Stimulated activated CD4-positive, alpha-beta T cell treated with anti-CD3 and anti-CD28 coated beads, TNF-alpha, amount 100 ng/mL, for 1 hour (primary cell): ENCODE measurements at regions not wholly inside any gene's neighbourhood (a gene's known extent, or its start where the extent isn't known, plus 50 kb on each side); places are given as distances from the start of the nearest gene placed in this dataset.
A peak's percentile ranks its signal among the peaks of the same experiment; 100 is the strongest.
"Not testable (repeated sequence)": the region's sequence is repeated elsewhere in the genome, so short reads cannot be mapped to it uniquely, and the experiment has no call there.

Source experiments
- DNase-seq, 3 donors: peaks; one replicate each; pipeline ENCODE4 v3.0.0-alpha.2; 2020; ENCODE audit warnings: low read depth in 3 of 3, low spot score in 1 of 3

DNA sequence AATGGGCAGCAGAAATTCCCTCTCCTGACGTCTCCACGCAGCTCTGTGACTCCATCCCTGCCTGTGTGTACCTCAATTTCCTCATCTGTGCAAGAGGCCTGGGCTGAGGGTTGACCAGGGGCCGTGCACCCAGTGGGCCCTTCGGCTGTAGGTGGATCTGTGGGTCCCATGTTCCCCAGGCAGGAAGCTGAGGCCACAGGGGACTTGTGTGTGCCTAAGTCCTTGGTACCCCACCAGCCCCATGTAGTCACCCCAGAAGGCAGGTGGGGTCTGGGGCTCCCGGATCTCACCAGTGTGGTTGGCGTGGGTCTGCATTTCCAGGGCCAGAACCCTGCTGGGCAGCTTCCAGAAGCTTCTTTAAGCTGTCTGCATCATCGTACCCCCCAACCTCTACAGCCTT is 177.4 kb upstream of the GSE1 start:
- no peak for DNase-seq

- no peak for DNase-seq
Observed at GRCh38 chr16:85436207-85436606, 176.9 kb upstream of the GSE1 start.

- DNase-seq: no peak
Observed at GRCh38 chr16:85436636-85437165, 176.4 kb upstream of the GSE1 start.

DNA sequence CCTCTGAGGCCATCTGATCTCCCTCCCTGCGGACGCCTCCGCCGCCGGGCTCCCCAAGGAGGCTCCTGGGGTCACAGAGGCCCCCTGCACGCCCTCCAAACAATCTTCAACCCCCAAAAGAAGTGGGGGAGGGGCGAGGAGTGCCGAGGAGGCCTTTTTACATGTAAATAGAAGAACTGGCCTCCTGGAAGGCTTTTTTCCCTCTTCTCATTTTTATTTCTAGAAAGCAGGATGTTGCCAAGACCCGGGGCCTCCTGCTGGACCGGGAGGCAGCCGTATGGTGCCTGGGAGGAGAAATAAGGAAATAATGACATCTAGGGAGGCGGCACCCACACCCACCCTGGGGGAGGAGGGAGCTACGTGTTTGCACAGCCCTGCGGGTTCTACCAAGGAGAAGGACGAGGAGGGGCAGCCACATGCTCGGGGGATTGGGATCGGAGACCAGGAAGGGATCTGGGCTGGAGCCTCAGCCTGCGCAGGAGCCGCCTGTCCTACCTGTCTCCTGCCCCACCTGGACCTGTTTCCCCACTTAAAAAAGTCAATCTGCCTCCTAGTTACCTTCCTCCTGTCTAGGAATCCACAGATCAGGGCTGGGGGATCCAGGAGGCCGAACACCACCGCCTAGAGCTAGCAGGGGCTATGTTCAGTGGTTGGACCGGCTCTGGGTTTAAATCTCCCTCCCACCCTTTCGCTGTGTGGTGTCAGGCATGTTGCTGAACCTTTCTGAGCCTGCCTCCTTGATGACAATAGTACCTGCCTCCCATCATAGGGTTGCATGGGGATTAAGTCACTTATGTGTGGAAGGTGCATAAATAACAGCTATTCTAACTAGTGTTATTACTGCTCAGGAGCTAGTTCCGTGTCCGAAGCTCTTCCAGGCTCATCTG is 175.7 kb upstream of the GSE1 start:
- DNase-seq: no peak

DNA sequence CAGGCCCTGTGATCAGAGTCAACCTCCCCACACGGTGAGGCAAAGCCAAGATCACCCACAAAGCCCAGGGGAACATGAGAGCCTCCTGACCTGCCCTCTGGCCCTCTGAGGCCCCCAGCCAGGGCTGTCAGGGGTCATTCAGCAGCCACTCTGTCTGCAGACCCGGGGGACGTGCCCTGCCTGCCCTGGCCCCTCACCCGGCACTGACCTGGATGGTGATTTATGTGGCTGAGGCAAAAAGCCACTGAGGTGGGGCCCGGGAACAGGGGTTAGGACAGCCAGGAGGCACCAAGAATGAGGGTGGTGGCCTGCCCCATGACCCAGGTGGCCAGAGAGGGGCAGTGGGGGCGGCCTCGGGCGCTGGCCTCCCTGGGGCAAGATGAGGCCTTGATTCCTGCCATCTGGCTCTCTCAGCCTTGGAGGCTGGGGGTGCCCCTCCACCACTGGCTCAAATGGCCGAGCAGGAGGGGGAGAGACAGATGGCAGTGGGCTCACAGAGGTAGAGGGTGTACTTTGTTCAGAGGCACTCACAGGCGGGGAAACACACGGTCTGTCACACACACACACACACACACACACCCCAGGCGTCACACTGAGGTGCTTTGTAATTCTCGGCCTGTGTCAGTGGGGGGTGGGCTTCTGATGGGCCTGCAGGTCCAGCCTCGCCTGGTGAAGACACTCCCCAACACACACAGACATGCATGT is 174.0 kb upstream of the GSE1 start:
- no peak for DNase-seq

GRCh38 chr16:85440744-85441143 is 172.4 kb upstream of the GSE1 start:
- no peak for DNase-seq

DNA sequence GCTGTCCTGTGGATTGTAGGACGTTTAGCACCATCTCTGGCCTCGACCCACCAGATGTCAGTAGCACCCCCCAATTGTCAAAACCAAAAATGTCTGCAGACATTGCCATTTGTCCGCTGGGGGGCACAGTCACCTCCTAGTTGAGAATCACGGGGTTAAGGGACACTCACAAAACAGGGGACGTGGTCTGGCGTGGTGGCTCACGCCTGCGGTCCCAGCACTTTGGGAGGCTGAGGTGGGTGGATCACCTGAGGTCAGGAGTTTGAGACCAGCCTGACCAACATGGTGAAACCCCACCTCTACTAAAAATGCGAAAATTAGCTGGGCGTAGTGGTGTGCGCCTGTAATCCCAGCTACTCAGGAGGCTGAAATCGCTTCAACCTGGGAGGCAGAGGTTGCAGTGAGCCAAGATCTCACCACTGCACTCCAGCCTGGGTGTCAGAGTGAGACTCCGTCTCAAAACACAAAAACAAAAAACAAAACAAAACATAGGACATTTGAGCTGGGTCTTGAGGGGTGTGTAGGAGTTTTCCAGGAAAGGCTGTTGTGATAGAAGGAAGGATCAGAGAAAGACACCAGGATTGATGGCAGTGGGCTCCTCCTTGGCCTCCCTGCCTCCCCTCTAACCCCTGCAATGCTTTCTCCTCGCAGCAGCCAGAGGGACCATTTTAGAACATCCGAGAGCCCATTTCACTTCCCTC is 171.8 kb upstream of the GSE1 start:
- no peak for DNase-seq

- no peak for DNase-seq
Observed at GRCh38 chr16:85441890-85442670, 171.0 kb upstream of the GSE1 start.

DNA sequence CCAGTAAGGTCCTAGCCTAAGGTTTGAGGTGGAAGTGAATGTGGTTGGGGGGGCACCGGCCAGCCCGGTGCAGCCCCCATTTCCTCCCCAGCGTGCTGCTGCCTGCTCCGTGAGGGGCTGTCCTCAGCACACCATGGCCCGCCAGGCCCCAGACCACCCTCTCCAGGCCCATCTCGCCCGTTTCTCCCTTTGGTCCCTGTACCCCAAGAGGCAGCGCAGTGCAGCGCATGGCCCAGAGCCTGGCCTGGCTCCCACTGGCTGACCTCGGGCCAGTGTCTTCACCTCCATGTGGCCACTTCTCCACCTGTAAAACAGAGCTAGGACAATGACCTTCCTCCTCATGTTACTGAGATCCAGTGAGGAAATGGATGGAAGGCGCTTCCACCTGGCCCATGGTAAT is 170.0 kb upstream of the GSE1 start:
- no peak for DNase-seq

DNA sequence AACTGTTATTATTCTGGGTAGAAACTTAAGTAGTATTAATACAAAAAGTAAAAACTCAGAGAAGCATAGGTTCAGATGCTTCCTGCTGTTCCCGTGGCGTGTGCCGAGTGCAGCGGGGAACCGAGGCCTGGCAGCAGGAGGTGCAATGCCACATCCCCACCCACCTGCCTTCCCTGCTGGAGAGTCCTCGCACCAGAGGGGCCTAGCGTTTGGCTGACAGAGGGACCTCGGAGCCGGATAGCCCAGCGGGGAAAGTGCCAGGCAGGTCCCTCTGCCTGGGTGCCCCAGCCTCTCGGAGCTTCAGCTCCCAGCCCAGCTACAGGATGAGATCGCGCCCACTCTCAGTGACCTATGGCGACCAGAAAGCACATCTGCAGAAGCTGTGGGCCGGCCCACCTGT is 169.6 kb upstream of the GSE1 start:
- DNase-seq: no peak

DNA sequence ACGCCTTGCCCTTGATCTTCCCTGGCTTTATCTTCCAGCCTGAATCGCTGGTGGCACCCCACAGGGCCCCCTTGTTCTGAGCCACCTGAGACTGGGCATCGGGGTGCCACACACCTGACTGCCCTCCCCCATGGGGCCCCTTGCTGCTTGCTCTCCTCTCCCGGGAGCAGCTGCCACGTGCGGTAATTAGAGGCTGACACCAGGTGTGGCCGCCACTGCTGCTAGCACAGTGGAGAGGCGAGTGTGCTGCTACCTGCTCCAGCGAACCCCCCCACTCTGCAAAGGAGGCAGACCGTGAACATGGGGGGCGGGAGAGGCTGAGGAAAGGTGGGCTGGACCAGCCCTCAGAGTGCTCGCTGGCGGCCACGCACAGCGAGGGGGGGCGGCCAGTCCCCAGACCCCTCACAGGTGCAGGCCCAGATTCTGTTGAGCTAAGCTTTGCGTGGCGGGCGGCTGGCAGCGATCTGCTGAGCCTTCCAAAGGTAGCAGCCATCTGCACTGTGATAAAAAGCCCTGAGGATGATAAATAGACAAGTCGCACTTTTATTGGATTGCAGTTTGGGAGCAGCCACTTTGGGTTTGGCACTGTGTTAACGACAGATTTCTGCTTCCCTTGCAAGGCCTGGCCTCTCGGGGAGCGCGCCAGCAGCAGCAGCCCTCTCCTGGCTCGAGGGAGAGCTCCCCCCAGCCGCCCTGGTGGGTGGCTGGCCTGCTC is 167.9 kb upstream of the GSE1 start:
- DNase-seq: no peak

DNA sequence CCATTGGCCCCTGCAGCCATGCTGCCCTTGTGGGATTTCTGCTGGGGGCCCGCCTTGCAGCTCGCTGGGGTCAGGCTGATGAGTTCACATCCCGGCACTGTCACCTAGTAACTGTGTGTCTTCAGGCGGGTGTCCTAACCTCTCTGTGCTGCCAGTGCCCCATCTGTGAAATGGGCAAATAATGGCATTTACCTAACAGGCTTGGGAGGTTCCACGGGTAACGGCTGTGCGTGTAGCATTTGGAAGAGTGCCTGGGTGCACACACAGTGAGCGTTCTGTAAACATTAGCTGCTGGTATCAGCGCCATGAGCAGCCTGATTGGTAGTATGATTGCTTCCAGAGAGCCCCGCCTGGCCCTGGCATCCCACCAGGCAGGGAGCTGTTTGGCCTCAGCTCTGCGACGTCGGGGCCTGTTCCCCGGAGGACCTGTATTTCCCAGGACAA is 167.3 kb upstream of the GSE1 start:
- DNase-seq: no peak

DNA sequence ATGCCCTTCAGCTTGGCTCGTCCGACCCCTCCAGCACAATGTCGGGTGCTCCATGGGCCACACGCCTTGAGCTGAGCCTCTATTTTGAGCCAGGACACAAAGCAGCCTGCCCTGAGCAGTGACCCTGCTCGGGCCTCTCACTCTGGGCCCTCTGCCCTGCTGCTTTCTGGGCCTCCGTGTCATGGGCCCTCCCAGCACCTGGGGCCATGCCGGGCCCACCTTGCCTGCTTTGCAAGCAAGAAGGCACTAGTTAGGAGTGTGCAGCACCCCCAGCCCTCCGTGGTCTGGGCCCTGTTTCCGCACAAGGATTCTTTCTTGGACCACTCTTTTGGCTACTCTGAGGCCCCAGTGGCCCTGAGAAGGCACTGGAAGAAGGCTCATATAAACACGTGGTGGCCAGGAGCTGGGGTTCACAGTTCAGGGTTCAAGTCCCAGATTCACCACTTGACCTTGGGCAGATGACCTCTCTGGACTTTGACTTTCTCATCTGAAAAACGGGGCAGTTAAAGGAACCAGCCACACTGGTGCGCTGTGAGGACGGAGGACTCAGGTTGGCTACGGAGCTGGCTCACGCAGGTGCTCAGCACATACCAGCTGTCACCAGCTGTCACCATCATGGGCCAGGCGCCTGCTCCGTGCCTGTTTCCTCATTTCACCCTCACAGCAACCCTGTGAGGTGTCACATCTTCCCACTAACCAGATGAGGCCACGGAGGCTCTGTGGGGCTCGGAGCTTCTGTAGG is 166.0 kb upstream of the GSE1 start:
- DNase-seq: no peak

DNA sequence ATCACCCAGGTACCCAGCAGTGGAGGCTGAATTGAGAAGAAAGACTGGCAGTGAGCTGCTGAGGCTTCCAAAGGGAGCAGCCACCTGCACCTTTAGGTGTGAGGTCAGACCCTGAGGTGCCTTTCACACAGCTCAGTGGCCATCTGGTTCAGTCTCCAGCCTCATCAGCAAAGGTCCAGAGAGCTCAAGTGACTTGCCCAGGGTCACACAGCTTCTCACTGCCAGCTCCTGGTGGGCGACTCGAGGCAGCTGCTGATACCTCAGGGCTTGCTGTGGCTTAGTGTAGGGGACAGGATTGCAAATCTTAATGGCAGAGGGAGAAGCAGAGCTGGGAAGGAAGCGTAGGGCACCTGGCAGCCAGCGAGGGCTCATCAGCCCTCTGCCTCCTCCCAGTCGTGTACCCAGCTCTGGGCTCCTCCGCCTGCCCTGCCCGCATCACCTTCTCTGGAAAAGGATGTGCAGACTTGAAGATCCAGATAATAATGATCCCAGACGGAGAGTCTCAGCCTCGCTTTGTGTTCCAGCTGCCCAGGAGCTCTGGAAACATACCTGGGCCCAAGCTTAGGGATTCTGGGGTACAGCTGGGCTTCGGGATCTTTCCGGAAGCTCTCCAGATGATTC is 165.3 kb upstream of the GSE1 start:
- DNase-seq: no peak

- peak in 1 of 3 donors; percentile 26 for DNase-seq
Observed at GRCh38 chr16:85448557-85449190, 164.4 kb upstream of the GSE1 start.

- no peak for DNase-seq
Observed at GRCh38 chr16:85449191-85449884, 163.8 kb upstream of the GSE1 start.

GRCh38 chr16:85449885-85450245 is 163.3 kb upstream of the GSE1 start:
- no peak for DNase-seq

DNA sequence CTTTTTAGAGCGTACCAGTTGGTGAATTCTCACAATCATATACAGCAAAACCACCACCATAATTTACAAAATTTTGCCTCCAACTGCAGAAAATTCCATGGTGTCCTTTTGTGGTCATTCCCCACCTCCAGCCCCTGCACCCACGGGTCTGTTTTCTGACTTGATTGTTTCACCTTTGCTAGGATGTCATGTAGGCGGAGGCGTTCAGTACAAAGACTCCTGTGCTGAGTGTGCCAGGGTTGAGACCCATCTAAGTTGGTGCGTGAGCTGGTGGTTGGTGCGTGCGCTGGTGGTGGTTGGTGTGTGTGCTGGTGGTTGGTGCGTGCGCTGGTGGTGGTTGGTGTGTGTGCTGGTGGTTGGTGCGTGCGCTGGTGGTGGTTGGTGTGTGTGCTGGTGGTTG is 162.0 kb upstream of the GSE1 start:
- DNase-seq: not testable (repeated sequence)
